ENCODE measurements at regions not wholly inside any gene's neighbourhood (a gene's known extent, or its start where the extent isn't known, plus 50 kb on each side); places are given as distances from the start of the nearest gene placed in this dataset.

DNA sequence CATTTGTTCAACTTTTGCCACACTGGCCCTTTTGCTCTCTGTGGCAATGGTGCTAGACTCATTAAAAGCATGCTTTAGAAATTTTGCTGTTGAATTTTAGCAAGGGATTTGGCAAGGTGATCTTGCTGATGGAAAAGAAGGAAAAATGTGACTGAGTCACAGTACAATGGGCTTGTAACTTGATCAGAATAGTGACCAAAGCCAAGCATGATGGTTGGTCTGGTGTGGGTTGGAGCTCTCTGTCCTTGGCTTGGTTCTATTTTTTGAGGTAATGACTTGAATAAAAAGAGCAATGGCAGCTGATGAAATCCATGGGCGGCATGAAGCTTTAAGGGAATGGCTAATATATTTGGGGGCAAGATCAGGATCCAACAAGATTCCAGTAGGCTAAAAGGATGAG, 114.4 kb upstream of the ZNF366 start:
- no peak for TF ChIP-seq CTCF (IDR thresholded peaks at IDR 0.05; ENCODE audit: control insufficient read depth, extremely low read depth, insufficient read depth)
- no peak for DNase-seq (ENCODE audit: low read depth)
- no peak overlapping the region for H3K4me3 ChIP-seq (ENCODE audit: low read depth, low read length)

DNA sequence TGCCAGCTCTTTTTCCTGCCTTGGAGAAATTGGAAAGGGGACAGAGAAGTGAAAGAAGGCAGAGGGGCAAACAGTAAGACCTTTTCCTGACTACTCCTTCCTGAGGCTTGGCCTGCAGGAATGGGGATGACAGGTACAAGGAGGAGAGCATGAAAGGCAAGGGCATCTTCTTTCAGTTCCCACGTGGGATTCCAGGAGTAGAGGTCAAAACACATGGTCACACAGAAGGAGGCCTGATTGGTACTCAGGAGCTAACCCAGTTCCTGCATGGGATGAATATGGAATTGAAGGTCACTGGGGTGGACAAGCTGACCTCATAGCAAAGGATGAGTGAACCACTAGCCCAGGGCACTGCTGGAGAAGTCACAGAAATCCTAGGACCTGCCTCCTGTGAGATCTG, 112.5 kb upstream of the ZNF366 start:
- TF ChIP-seq CTCF (IDR thresholded peaks at IDR 0.05; ENCODE audit: control insufficient read depth, extremely low read depth, insufficient read depth): no peak
- no peak for DNase-seq (ENCODE audit: low read depth)
- no peak overlapping the region for H3K4me3 ChIP-seq (ENCODE audit: low read depth, low read length)

GRCh38 chr5:72619251-72619650, 112.0 kb upstream of the ZNF366 start:
- no peak for TF ChIP-seq CTCF (IDR thresholded peaks at IDR 0.05; ENCODE audit: control insufficient read depth, extremely low read depth, insufficient read depth)
- DNase-seq (ENCODE audit: low read depth): no peak
- no peak overlapping the region for H3K4me3 ChIP-seq (ENCODE audit: low read depth, low read length)

- no peak for DNase-seq (ENCODE audit: low read depth)
- H3K4me3 ChIP-seq (ENCODE audit: low read depth, low read length): no peak overlapping the region
- no peak for TF ChIP-seq CTCF (IDR thresholded peaks at IDR 0.05; ENCODE audit: control insufficient read depth, extremely low read depth, insufficient read depth)
Observed at GRCh38 chr5:72618708-72619107, 111.5 kb upstream of the ZNF366 start.

- no peak for DNase-seq (ENCODE audit: low read depth)
- no peak for TF ChIP-seq CTCF (IDR thresholded peaks at IDR 0.05; ENCODE audit: control insufficient read depth, extremely low read depth, insufficient read depth)
- H3K4me3 ChIP-seq (ENCODE audit: low read depth, low read length): no peak overlapping the region
Observed at GRCh38 chr5:72615061-72615460, 107.9 kb upstream of the ZNF366 start.

- DNase-seq (ENCODE audit: low read depth): no peak
- no peak for TF ChIP-seq CTCF (IDR thresholded peaks at IDR 0.05; ENCODE audit: control insufficient read depth, extremely low read depth, insufficient read depth)
- H3K4me3 ChIP-seq (ENCODE audit: low read depth, low read length): no peak overlapping the region
Observed at GRCh38 chr5:72613515-72613914, 106.3 kb upstream of the ZNF366 start.

GRCh38 chr5:72612810-72613209, 105.6 kb upstream of the ZNF366 start:
- no peak for DNase-seq (ENCODE audit: low read depth)
- no peak overlapping the region for H3K4me3 ChIP-seq (ENCODE audit: low read depth, low read length)
- no peak for TF ChIP-seq CTCF (IDR thresholded peaks at IDR 0.05; ENCODE audit: control insufficient read depth, extremely low read depth, insufficient read depth)
